ENCODE measurements at regions not wholly inside any gene's neighbourhood (a gene's known extent, or its start where the extent isn't known, plus 50 kb on each side); places are given as distances from the start of the nearest gene placed in this dataset.

DNA sequence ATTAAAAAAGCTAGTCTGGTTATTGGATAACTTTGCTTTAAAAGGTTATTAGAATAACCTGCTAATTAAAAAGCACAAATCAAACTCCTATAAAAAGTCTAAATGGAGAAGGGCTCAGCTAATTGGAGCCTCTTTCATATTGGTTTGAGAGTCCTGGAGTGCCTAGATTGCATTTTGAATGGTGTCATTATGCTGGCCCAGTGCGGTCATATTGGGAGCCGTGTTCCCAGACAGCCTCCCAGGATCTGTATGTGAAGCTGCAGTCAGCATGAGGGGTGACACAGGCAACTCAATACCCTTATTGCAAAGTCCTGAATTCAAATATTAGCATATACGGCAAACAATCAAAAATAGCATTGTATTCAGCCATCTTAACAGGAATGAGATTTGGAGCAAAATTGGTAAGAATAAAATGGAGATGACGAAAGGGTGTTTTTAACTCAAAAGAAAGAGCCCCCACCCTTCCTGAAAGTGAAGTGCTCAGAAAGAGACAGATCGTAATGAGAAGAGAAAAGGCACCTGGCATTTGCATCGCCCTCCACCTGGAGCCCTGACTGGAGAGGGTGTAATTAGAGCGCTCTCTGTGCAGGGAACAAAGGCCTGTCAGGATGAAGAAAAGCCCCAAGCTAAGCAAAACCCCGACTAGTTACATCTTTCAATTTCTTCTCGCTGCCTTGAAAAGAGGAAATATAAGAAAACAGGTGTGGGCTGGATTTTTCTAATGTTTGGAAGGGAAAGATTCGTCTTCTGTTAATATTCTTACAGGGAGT, 621.0 kb upstream of the ADAMTS16 start:
- TF ChIP-seq, protein P1, sequence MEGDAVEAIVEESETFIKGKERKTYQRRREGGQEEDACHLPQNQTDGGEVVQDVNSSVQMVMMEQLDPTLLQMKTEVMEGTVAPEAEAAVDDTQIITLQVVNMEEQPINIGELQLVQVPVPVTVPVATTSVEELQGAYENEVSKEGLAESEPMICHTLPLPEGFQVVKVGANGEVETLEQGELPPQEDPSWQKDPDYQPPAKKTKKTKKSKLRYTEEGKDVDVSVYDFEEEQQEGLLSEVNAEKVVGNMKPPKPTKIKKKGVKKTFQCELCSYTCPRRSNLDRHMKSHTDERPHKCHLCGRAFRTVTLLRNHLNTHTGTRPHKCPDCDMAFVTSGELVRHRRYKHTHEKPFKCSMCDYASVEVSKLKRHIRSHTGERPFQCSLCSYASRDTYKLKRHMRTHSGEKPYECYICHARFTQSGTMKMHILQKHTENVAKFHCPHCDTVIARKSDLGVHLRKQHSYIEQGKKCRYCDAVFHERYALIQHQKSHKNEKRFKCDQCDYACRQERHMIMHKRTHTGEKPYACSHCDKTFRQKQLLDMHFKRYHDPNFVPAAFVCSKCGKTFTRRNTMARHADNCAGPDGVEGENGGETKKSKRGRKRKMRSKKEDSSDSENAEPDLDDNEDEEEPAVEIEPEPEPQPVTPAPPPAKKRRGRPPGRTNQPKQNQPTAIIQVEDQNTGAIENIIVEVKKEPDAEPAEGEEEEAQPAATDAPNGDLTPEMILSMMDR (IDR thresholded peaks at IDR 0.05) = no peak
- TF ChIP-seq POLR2A (IDR thresholded peaks at IDR 0.05) = no peak

Measured in esophagus squamous epithelium (tissue), 4 donors.